Coronary artery (tissue), 2 donors: ENCODE measurements at regions not wholly inside any gene's neighbourhood (a gene's known extent, or its start where the extent isn't known, plus 50 kb on each side); places are given as distances from the start of the nearest gene placed in this dataset.
A peak's percentile ranks its signal among the peaks of the same experiment; 100 is the strongest.

Source experiments
- DNase-seq: peaks from one replicate; pipeline ENCODE4 v3.0.0-alpha.2; 2017; ENCODE audit warnings: low spot score
- H3K27ac ChIP-seq, 2 donors: fragments of 200-600 bp; sonication (generic); one replicate each; pipeline ENCODE4 v1.5.1; 2016 to 2019
- H3K4me3 ChIP-seq: fragments of 200-600 bp; sonication (generic); 2 replicates; pipeline ENCODE4 v1.5.1; 2016; ENCODE audit warnings: mild to moderate bottlenecking, moderate library complexity
- TF ChIP-seq, protein P1 (sequence below): fragments of 200-600 bp; sonication (generic); IDR thresholded peaks from one replicate; pipeline ENCODE4 v1.5.1; 2019; ENCODE audit warnings: antibody characterized with exemption

DNA sequence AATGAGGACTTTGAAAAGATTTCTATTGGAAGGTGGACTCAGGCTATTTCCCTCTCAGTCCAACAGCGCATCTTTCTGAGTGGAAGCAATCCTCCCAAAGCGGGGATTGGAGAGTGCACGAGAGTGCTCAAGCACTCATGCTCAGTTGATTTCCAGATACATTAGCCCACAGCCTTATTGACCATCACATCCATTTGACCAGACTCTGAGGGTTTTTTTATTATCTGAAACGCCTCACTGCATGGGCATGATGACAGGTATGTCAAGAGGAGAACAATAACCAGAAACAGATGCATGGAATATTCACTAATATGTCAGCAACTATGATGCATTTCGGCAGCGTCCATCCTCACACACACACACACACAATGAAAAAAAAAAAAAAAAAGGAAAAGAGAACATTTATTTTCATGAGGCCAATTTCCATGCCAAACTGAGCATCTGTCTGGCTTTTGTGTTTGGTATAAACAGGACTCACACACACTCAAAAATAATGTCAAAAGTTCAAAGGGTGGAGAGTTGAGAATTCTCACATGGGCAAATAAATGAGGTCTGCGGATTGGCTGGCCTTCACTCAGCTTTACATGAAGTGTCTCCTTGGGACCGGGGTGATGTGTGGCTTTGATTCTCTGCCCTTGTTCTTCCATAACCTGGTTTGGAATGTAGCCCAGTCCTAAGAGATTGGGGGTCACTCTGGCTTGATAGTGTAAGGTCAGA is 371.6 kb downstream of the MCTP2 start:
- TF ChIP-seq, protein P1, sequence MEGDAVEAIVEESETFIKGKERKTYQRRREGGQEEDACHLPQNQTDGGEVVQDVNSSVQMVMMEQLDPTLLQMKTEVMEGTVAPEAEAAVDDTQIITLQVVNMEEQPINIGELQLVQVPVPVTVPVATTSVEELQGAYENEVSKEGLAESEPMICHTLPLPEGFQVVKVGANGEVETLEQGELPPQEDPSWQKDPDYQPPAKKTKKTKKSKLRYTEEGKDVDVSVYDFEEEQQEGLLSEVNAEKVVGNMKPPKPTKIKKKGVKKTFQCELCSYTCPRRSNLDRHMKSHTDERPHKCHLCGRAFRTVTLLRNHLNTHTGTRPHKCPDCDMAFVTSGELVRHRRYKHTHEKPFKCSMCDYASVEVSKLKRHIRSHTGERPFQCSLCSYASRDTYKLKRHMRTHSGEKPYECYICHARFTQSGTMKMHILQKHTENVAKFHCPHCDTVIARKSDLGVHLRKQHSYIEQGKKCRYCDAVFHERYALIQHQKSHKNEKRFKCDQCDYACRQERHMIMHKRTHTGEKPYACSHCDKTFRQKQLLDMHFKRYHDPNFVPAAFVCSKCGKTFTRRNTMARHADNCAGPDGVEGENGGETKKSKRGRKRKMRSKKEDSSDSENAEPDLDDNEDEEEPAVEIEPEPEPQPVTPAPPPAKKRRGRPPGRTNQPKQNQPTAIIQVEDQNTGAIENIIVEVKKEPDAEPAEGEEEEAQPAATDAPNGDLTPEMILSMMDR = no peak
- Histone ChIP-seq H3K27ac (no peak overlapping the region), H3K4me3 (no peak overlapping the region)
- DNase-seq = no peak

DNA sequence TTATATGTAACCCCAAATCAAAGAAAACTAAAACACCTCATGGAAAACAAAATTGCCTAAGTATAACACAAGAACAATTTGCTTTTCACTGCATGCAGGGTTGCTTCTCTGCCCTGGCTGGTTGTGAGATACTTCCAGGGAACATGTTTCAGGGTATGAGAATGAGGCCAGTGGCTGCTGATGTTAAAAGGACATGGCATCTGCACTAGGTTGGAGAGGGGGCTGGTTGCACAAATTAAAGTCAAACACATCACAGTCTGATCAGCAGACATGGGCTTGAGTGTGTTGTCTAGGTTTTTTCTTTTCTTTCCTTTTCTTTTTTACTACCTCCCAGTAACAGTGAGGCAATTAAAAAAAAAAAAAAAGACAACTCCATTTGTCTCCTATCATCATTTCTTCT is 374.9 kb downstream of the MCTP2 start:
- DNase-seq = no peak
- TF ChIP-seq, protein P1 = no peak
- Histone ChIP-seq H3K27ac (no peak overlapping the region), H3K4me3 (no peak overlapping the region)

DNA sequence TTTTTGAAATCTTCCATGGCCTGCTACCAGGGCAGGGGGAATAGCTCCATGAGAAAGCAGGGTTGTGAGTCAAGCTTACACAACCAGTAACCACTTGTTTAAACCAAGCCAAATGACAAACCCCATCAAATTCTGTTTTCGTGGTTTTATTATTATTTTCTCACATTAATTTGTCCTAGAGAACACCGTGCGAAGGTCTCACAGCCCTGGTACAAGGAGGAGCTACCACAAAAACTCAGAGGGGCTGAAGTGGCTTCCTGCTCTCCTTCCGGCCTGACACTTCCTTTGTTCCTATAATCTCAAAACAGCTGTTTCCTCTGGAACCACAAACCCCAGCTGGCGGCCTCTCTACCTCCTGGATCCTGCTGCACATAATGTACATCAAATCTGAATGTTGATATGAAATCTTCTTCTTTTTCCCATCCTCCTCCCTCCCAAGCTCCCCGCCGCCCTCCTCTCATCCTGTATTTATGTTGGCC is 375.9 kb downstream of the MCTP2 start:
- peak overlapping the region in 1 of 2 donors; percentile 3 for H3K27ac ChIP-seq
- H3K4me3 ChIP-seq = no peak overlapping the region
- TF ChIP-seq, protein P1 = no peak
- no peak for DNase-seq

DNA sequence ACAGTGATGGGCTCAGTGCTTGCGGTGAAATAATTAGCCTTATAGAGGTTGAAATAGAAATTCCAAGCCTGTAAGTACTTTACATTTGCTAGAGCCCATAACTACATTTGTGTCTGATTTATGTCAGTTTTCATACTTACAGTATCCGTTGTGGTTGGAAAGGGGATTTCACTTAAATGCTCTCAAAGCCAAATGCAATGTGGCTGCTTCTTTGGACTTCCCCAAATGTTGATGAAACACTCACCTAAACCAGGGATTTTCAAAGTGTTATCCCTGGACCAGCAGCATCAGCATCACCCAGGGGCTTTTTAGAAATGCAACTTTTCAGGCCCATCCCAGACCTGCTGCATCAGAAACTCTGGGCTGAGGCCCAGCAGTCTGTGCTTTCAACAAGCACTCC is 378.7 kb downstream of the MCTP2 start:
- Histone ChIP-seq H3K4me3 (no peak overlapping the region), H3K27ac (no peak overlapping the region)
- no peak for DNase-seq
- TF ChIP-seq, protein P1 = no peak

DNA sequence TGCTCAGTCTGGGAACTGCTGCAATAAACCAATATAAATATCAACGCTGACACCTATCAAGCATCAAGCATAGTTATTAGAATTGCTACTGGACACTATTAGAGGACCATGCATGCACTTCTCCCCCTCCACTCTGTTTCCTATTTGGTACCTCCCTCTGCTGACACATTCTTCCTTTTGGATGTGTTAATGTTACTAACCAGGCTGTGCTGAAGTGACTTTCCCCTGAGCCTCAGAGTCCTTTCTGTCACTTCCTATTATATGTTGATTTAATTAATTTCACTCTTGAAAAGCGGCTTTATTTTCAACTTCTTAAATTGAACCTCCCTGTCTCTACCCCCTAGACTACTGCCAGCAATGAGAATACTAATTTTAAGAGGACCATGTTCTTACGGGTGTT is 379.1 kb downstream of the MCTP2 start:
- Histone ChIP-seq H3K27ac (no peak overlapping the region), H3K4me3 (no peak overlapping the region)
- no peak for DNase-seq
- TF ChIP-seq, protein P1 = no peak

DNA sequence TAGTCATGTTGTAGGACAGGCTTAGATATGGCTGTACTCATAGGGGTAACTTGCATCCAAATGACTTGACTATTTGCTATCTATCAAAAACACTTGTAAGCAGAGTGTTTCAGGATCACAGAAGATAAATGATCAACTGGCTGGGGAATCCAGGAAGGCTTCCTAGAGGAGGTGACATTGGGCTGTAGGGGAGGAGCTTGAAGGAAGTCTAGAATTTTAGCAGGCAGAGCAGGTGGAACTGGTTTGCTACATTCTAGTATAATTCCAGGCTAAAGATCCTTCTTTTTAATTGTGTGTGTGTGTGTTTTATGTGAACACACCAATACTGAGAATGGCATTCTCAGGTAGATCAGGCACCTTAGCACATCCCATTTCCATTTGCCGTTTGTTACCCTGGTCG is 380.3 kb downstream of the MCTP2 start:
- no peak for DNase-seq
- H3K27ac ChIP-seq = no peak overlapping the region
- no peak overlapping the region for H3K4me3 ChIP-seq
- TF ChIP-seq, protein P1 = no peak

DNA sequence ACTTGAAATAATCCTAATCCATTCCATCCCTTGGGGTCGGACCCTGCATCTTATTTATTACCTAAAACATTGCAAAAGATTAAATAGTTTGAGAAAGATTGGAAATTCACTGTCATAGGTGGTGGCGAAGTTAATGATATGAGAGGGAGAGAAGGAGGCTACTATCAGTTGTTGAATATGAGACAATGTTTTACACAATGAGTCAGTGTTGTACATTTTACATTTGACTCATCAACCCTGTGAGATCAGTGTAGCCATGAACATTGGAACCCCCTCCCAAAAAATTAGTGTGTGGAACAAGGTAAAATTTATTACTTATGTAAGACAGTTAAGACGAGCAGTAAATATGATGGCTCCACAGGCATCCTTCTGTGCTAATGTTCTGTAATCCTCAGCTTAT is 384.3 kb downstream of the MCTP2 start:
- TF ChIP-seq, protein P1 = no peak
- H3K27ac ChIP-seq = no peak overlapping the region
- no peak overlapping the region for H3K4me3 ChIP-seq
- DNase-seq = no peak
